ENCODE measurements at regions not wholly inside any gene's neighbourhood (a gene's known extent, or its start where the extent isn't known, plus 50 kb on each side); places are given as distances from the start of the nearest gene placed in this dataset.
"Not testable (repeated sequence)": the region's sequence is repeated elsewhere in the genome, so short reads cannot be mapped to it uniquely, and the experiment has no call there.

- H3K4me3 Mint-ChIP-seq = no peak overlapping the region
- H3K4me1 Mint-ChIP-seq = no peaks in the 10 kb centered on the region
- no peak for DNase-seq
- no peak for ATAC-seq
- no peaks in the 10 kb centered on the region for H3K9me3 ChIP-seq (ENCODE audit: control insufficient read depth, low read length, poor library complexity, severe bottlenecking)
- H3K36me3 Mint-ChIP-seq (ENCODE audit: low read depth) = no peaks in the 10 kb centered on the region
- H3K27me3 Mint-ChIP-seq = no peaks in the 10 kb centered on the region
- H3K27ac Mint-ChIP-seq = no peak overlapping the region
Observed at GRCh38 chr12:105600911-105601545, 270.5 kb downstream of the C12orf75 start.

- ATAC-seq; DNase-seq; H3K9me3 ChIP-seq (ENCODE audit: control insufficient read depth, low read length, poor library complexity, severe bottlenecking); H3K27me3 Mint-ChIP-seq; H3K4me1 Mint-ChIP-seq; H3K36me3 Mint-ChIP-seq (ENCODE audit: low read depth); H3K4me3 Mint-ChIP-seq; H3K27ac Mint-ChIP-seq: not testable (repeated sequence)
Observed at GRCh38 chr12:105602312-105602711, 271.8 kb downstream of the C12orf75 start.

- H3K27me3 Mint-ChIP-seq; H3K4me3 Mint-ChIP-seq; H3K36me3 Mint-ChIP-seq (ENCODE audit: low read depth); H3K9me3 ChIP-seq (ENCODE audit: control insufficient read depth, low read length, poor library complexity, severe bottlenecking); H3K4me1 Mint-ChIP-seq; DNase-seq; H3K27ac Mint-ChIP-seq; ATAC-seq: not testable (repeated sequence)
Observed at GRCh38 chr12:105604281-105604680, 273.8 kb downstream of the C12orf75 start.

GRCh38 chr12:105606613-105607012, 276.1 kb downstream of the C12orf75 start:
- DNase-seq; ATAC-seq; H3K9me3 ChIP-seq (ENCODE audit: control insufficient read depth, low read length, poor library complexity, severe bottlenecking); H3K4me1 Mint-ChIP-seq; H3K27me3 Mint-ChIP-seq; H3K4me3 Mint-ChIP-seq; H3K36me3 Mint-ChIP-seq (ENCODE audit: low read depth); H3K27ac Mint-ChIP-seq: not testable (repeated sequence)

GRCh38 chr12:105609001-105609400, 278.5 kb downstream of the C12orf75 start:
- H3K36me3 Mint-ChIP-seq (ENCODE audit: low read depth); DNase-seq: not testable (repeated sequence)

GRCh38 chr12:105610459-105610858, 280.0 kb downstream of the C12orf75 start:
- ATAC-seq = no peak
- H3K4me3 Mint-ChIP-seq = no peak overlapping the region
- H3K27me3 Mint-ChIP-seq = no peaks in the 10 kb centered on the region
- peaks cover 2% of the 10 kb centered on the region for H3K4me1 Mint-ChIP-seq
- no peaks in the 10 kb centered on the region for H3K9me3 ChIP-seq (ENCODE audit: control insufficient read depth, low read length, poor library complexity, severe bottlenecking)
- H3K36me3 Mint-ChIP-seq (ENCODE audit: low read depth) = no peaks in the 10 kb centered on the region
- H3K27ac Mint-ChIP-seq = no peak overlapping the region
- DNase-seq = no peak

More at GRCh38 chr12:105609001-105609400, 278.5 kb downstream of the C12orf75 start:
- not testable (repeated sequence) for H3K4me3 Mint-ChIP-seq; ATAC-seq; H3K4me1 Mint-ChIP-seq; H3K9me3 ChIP-seq (ENCODE audit: control insufficient read depth, low read length, poor library complexity, severe bottlenecking); H3K27me3 Mint-ChIP-seq; H3K27ac Mint-ChIP-seq

- Mint-ChIP-seq H3K4me1 (peaks cover 2% of the 10 kb centered on the region), H3K27me3 (peaks cover under 1% of the 10 kb centered on the region), H3K36me3 (ENCODE audit: low read depth) (no peaks in the 10 kb centered on the region), H3K27ac (no peak overlapping the region), H3K4me3 (no peak overlapping the region)
- DNase-seq = no peak
- ATAC-seq = no peak
- H3K9me3 ChIP-seq (ENCODE audit: control insufficient read depth, low read length, poor library complexity, severe bottlenecking) = no peaks in the 10 kb centered on the region
Observed at GRCh38 chr12:105611340-105611739, 280.8 kb downstream of the C12orf75 start.

GRCh38 chr12:105613269-105613668, 282.8 kb downstream of the C12orf75 start:
- no peak overlapping the region for H3K27ac Mint-ChIP-seq
- peaks cover 2% of the 10 kb centered on the region for H3K4me1 Mint-ChIP-seq
- H3K9me3 ChIP-seq (ENCODE audit: control insufficient read depth, low read length, poor library complexity, severe bottlenecking) = no peaks in the 10 kb centered on the region
- H3K27me3 Mint-ChIP-seq = peaks cover 6% of the 10 kb centered on the region
- DNase-seq (no peak), ATAC-seq (no peak)
- no peaks in the 10 kb centered on the region for H3K36me3 Mint-ChIP-seq (ENCODE audit: low read depth)
- no peak overlapping the region for H3K4me3 Mint-ChIP-seq

GRCh38 chr12:105613887-105614286, 283.4 kb downstream of the C12orf75 start:
- no peak for DNase-seq
- Mint-ChIP-seq H3K27ac (no peak overlapping the region), H3K27me3 (peaks cover 6% of the 10 kb centered on the region), H3K36me3 (ENCODE audit: low read depth) (no peaks in the 10 kb centered on the region), H3K4me3 (no peak overlapping the region), H3K4me1 (peaks cover 2% of the 10 kb centered on the region)
- no peak for ATAC-seq
- no peaks in the 10 kb centered on the region for H3K9me3 ChIP-seq (ENCODE audit: control insufficient read depth, low read length, poor library complexity, severe bottlenecking)

GRCh38 chr12:105616971-105617540, 286.6 kb downstream of the C12orf75 start:
- Mint-ChIP-seq H3K27ac (no peak overlapping the region), H3K36me3 (ENCODE audit: low read depth) (no peaks in the 10 kb centered on the region), H3K27me3 (peaks cover 6% of the 10 kb centered on the region), H3K4me1 (peaks cover 2% of the 10 kb centered on the region), H3K4me3 (no peak overlapping the region)
- no peaks in the 10 kb centered on the region for H3K9me3 ChIP-seq (ENCODE audit: control insufficient read depth, low read length, poor library complexity, severe bottlenecking)
- DNase-seq = no peak
- ATAC-seq = no peak

- Mint-ChIP-seq H3K36me3 (ENCODE audit: low read depth) (peaks cover 2% of the 10 kb centered on the region), H3K27ac (no peak overlapping the region), H3K4me3 (no peak overlapping the region), H3K4me1 (no peaks in the 10 kb centered on the region), H3K27me3 (no peaks in the 10 kb centered on the region)
- DNase-seq = no peak
- H3K9me3 ChIP-seq (ENCODE audit: control insufficient read depth, low read length, poor library complexity, severe bottlenecking) = no peaks in the 10 kb centered on the region
- ATAC-seq = no peak
Observed at GRCh38 chr12:105622220-105622619, 291.7 kb downstream of the C12orf75 start.

GRCh38 chr12:105622846-105623736, 292.6 kb downstream of the C12orf75 start:
- Mint-ChIP-seq H3K4me1 (no peaks in the 10 kb centered on the region), H3K36me3 (ENCODE audit: low read depth) (peaks cover 2% of the 10 kb centered on the region), H3K27me3 (no peaks in the 10 kb centered on the region), H3K4me3 (no peak overlapping the region), H3K27ac (no peak overlapping the region)
- H3K9me3 ChIP-seq (ENCODE audit: control insufficient read depth, low read length, poor library complexity, severe bottlenecking) = no peaks in the 10 kb centered on the region
- DNase-seq (no peak), ATAC-seq (no peak)

GRCh38 chr12:105626653-105627052, 296.2 kb downstream of the C12orf75 start:
- H3K27me3 Mint-ChIP-seq = no peaks in the 10 kb centered on the region

More at GRCh38 chr12:105626653-105627052, 296.2 kb downstream of the C12orf75 start:
- H3K27ac Mint-ChIP-seq = no peak overlapping the region
- ATAC-seq (no peak), DNase-seq (no peak)
- H3K36me3 Mint-ChIP-seq (ENCODE audit: low read depth) = peaks cover 2% of the 10 kb centered on the region
- H3K4me3 Mint-ChIP-seq = no peak overlapping the region
- H3K9me3 ChIP-seq (ENCODE audit: control insufficient read depth, low read length, poor library complexity, severe bottlenecking) = no peaks in the 10 kb centered on the region
- no peaks in the 10 kb centered on the region for H3K4me1 Mint-ChIP-seq
